NCI-H1092 (cell line): ENCODE measurements at regions not wholly inside any gene's neighbourhood (a gene's known extent, or its start where the extent isn't known, plus 50 kb on each side); places are given as distances from the start of the nearest gene placed in this dataset.
A peak's percentile ranks its signal among the peaks of the same experiment; 100 is the strongest.
"Not testable (repeated sequence)": the region's sequence is repeated elsewhere in the genome, so short reads cannot be mapped to it uniquely, and the experiment has no call there.

ENCODE experiments used
- DNase-seq: peaks from one replicate; lab custom pipeline; 2025; lab: John Stamatoyannopoulos, UW

DNA sequence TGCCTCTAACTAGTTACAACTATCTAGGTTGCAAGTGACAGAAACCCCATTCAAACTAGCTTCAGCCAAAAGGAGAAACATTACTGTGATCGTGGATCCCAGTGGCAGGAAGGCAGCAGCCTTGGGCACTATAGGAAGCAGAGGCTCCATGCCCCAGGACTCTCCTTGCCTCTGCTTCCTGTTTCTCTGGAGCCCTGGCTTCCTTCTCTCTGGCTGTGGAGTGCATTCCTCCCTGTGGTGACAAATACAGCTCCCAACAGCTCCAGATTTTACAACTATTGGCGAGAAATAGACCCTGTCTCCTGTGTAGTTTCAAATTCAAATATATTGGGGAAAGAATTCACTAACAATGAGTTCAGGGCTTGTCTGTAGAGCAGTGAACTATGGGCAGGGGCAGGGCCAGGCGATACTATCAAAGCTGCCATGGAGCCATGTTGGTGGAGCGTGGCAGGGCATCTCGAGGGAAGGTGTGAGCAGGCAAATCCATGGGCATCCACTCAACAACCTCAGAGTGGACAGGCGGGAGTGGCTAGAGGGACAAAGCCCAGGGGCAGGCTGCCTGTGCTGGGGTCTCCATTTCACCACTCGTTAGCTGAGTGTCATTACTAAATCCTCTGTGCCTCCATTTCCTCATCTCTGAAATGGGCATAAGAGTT is 189.5 kb downstream of the ERCC6L2 start:
- no peak for DNase-seq

- DNase-seq = no peak
Measured at GRCh38 chr9:96062854-96063253, 187.4 kb downstream of the ERCC6L2 start.

GRCh38 chr9:96062031-96062430 is 186.5 kb downstream of the ERCC6L2 start:
- no peak for DNase-seq

GRCh38 chr9:96061293-96061987 is 185.9 kb downstream of the ERCC6L2 start:
- peak; percentile 27 for DNase-seq

DNA sequence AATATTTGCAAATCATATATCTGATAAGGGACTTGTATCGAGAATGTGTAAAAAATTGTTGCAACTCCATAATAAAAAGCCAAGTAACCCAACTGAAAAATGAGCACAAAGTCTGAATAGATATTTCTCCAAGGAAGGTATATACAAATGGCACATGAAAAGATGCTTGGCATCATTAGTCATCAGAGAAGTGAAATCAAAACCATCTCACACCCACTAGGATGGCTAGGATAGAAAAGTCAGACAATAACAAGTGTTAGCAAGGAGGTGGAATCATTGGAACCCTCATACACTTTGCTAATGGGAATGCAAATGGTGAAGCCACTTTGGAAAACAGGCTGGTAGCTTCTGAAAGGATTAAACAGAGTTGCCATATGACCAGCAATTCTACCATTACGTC is 182.7 kb downstream of the ERCC6L2 start:
- no peak for DNase-seq

- DNase-seq = no peak
Measured at GRCh38 chr9:96057155-96057554, 181.7 kb downstream of the ERCC6L2 start.

- no peak for DNase-seq
Measured at GRCh38 chr9:96056226-96056625, 180.7 kb downstream of the ERCC6L2 start.

DNA sequence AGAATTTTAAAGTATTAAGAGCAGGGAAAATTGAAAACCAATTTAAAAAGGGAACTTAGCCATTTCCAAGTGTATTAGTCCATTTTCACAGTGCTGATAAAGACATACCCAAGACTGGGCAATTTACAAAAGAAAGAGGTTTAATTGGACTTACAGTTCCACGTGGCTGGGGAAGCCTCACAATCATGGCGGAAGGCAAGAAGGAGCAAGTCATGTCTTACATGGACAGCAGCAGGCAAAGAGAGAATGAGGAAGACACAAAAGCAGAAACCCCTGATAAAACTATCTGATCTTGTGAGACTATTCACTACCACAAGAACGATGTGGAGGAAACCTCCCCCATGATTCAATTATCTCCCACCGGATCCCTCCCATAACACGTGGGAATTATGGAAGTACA is 178.8 kb downstream of the ERCC6L2 start:
- DNase-seq = not testable (repeated sequence)

- no peak for DNase-seq
Measured at GRCh38 chr9:96052686-96053085, 177.2 kb downstream of the ERCC6L2 start.

- no peak for DNase-seq
Measured at GRCh38 chr9:96051423-96051822, 175.9 kb downstream of the ERCC6L2 start.

GRCh38 chr9:96050861-96051155 is 175.3 kb downstream of the ERCC6L2 start:
- DNase-seq = no peak

- no peak for DNase-seq
Measured at GRCh38 chr9:96050048-96050860, 174.8 kb downstream of the ERCC6L2 start.

DNA sequence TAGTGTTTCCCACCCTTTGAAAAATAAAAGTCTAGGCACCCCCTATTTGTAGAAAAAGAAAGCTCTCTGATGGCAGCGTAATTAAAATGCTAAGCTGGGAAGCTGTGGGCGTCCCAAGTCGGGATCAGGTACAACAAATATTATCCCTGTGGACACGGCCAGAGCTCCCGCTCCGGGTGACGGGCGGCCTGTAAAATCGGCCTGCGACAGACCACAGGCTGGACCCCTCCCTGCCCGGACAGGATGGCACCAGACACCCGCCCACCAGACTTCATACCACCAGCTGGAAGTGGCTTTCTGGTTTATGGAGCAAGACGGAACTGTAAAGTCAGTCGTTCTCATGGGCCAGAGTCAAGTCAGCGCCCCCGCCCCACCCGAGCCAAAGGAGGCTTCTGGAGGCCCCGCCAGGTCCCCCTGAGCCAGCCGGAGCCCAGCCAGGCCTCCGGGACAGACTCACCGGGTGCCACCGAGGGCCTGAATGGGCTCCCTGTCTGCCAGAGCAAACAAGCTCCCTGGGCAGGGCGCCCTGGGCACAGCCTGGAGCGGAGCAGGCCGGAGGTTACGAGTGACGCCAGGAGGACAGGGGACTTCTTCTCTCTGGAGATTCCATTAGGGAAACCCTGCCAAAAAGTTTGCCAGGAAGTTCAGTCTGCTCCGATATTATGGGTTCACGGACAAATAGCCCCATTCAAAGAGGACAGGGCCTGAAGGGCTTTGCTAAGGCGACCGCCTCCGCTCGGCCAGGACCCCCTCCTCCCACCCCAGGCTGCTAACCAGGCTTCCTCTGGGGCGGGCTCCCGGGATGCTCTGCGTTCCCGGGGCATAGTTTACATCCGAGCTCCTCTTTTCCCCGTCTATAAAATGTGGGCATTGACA is 173.7 kb downstream of the ERCC6L2 start:
- no peak for DNase-seq

DNA sequence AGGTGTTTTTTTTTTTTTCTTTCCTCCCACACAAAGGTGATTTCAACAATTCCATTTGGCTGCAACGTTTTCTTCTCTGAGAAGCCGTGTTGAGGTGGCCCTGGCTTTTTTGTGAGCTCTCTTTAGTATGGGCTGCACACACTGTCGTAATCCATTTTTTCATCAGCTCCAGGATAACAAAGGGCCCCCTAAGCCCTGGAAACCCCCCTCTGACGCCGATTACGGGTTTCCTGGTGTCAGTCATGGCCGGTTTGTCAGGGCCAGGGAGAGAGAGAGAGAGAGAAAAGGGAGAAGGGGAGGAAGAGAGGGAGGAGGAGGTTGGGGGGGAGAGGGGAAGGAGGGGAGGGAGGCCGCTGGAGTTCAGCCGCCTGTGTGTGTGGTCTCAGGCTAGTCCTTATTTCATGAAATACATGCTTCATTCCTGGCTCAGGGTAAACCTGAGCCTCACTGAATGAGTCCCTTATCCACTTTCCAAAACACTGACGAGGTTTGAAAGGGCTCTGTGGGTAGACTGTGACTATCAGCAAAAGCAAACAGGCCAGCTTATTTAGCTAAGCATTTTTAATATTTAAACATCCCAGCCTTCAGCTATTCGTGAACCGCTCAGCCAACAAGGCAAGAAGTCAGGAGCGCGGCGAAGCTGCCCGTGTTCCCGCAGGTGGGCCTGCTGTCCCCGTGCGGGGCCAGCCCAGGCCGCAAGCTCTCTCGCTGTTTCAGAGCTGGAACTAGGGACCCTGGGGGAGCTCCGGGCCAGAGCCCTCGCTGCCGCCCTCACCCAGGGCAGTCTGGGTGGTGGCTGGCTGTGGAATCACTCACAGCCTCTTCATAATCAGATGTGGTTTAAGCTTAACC is 172.8 kb downstream of the ERCC6L2 start:
- DNase-seq = peak; percentile 29

DNA sequence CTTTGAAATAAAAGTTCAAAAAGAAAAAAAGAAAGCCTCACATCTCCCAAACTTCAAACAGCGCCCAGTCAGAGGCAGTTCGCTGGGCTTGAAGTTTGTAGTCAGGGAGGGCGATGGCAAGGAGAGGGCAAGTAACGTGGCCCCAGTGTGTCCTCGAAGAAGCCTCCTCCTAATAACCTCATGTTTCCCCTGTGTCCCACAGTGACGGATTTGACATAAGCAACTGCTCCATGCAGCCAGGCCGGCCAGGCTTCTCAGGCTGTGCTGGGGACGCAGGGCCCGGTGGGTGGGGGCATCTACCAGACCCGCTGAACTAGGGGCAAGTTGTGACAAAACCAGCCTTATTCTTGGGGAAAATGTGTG is 172.2 kb downstream of the ERCC6L2 start:
- DNase-seq = no peak

GRCh38 chr9:96047116-96047639 is 171.7 kb downstream of the ERCC6L2 start:
- DNase-seq = no peak

DNA sequence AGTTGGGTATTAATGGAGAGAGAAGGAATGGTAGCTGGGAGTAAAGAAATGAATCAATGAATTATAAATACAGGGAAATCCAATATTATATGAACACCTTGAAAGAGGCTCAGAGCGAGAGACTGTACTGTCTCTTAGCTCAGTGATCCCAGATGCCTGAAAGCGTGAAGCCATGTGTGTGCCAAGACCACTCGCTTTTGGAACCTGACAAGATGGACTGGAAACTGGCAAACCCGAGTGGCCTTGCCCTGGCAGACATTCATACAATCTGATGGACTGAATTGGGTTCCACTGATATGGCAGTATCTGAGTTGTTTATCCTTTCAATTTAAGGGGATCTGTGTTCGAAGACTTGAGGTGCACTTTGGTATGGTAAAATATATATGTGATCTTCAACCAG is 170.3 kb downstream of the ERCC6L2 start:
- no peak for DNase-seq

DNA sequence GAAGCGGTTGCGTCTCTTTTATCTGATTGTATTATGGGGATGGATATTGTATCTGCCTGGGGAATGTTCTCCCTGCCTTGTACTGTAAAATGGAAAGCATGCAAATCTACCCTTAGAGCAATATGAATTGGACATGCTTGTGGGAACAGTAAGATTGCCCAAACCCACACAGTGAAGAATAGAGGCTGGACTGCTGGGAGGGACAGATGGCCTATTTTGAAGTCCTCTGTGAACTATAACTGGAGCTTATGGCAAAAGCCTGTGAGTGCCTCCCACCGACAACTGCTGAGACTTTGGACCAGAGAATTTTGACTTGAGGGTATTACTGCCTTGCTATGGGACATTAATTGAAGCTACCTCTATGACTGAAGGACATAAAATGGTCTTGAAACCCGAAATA is 168.9 kb downstream of the ERCC6L2 start:
- no peak for DNase-seq

DNA sequence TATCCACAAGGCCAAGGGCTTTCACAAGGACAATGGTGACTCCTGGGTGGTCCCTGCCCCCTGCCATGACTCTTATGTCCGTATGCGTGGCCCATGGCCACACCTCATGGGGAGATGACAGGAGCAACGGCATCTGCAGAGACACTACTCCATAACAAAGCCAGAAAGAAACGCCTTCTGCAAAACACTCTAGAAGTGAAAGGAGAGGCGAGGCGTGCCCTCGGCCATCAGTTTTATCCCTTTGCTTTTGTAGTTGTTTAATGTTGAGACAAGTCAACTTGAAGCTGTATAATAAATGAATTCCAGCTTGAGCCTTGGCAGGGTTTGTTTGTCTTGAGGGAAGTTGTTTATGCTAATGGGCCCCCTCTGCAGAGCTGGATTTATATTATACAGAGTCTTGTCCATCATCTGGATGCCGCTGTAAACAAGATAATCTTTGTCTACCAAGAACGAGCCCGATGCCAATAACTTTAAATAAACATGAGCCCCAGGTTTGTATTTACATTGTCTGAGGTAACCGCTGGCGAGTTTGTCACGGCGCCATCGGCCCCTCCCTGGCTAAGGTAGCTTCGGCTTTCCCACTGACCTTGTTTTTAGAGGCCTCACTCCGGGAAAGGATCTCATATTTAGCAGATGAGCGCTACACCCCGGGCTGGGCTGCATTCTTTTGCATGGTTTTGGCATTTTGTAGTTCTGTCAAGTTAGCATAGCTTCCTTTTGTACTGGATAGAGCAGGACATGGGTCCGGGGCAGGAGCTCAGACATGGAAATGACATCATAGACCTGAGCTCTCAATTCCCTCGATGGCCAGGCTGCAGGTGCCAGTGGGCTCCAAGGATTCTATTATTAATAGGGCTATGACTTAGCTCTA is 165.3 kb downstream of the ERCC6L2 start:
- DNase-seq = no peak

- no peak for DNase-seq
Measured at GRCh38 chr9:96038914-96039313, 163.4 kb downstream of the ERCC6L2 start.
